Natural killer cell (primary cell): ENCODE measurements at regions not wholly inside any gene's neighbourhood (a gene's known extent, or its start where the extent isn't known, plus 50 kb on each side); places are given as distances from the start of the nearest gene placed in this dataset.

Experiments
- ATAC-seq, 3 donors: fragments of 150-1000 bp in 2 of 3; fragments of 200-7000 bp in 1 of 3; cut with Tn5 transposase; 1 replicate in 1 of 3; 2 replicates in 2 of 3; pipeline ENCODE4 v1.10.0; 2021; ENCODE audit warnings: mild to moderate bottlenecking in 2 of 3, moderate library complexity in 2 of 3
- DNase-seq, 2 donors: peaks; one replicate each; pipeline versions ENCODE4 v3.0.0 to v3.0.0-alpha.2; 2013 to 2021; ENCODE audit warnings: mixed read lengths in 1 of 2
- H3K27ac ChIP-seq: one replicate; pipeline ENCODE4 v1.5.1; 2013; ENCODE audit warnings: mild to moderate bottlenecking, low read length
- H3K27me3 ChIP-seq: one replicate; pipeline ENCODE4 v1.6.1; 2013; ENCODE audit warnings: low read length; ENCODE audit not compliant: control insufficient read depth, insufficient read depth
- H3K36me3 ChIP-seq: one replicate; pipeline ENCODE4 v1.6.1; 2013; ENCODE audit warnings: low read length; ENCODE audit not compliant: control insufficient read depth, insufficient read depth
- H3K4me1 ChIP-seq: one replicate; pipeline ENCODE4 v1.6.1; 2013; ENCODE audit warnings: low read length; ENCODE audit not compliant: control insufficient read depth, insufficient read depth
- H3K4me3 ChIP-seq: one replicate; pipeline ENCODE4 v1.5.1; 2013; ENCODE audit warnings: low read length
- H3K9me3 ChIP-seq: one replicate; pipeline ENCODE4 v1.6.1; 2013; ENCODE audit warnings: low read length; ENCODE audit not compliant: control insufficient read depth, insufficient read depth
- H3K27ac Mint-ChIP-seq, 2 donors: one replicate each; pipeline ENCODE4 v1.8.0; 2022; ENCODE audit warnings: mild to moderate bottlenecking in 2 of 2, mixed read lengths in 2 of 2, moderate library complexity in 1 of 2
- H3K27me3 Mint-ChIP-seq, 2 donors: one replicate each; pipeline ENCODE4 v1.8.0; 2022; ENCODE audit warnings: low read depth in 2 of 2, mixed read lengths in 2 of 2
- H3K36me3 Mint-ChIP-seq: one replicate; pipeline ENCODE4 v1.8.0; 2022; ENCODE audit warnings: mixed read lengths
- H3K4me1 Mint-ChIP-seq, 2 donors: one replicate each; pipeline ENCODE4 v1.8.0; 2022; ENCODE audit warnings: mixed read lengths in 2 of 2
- H3K4me3 Mint-ChIP-seq: one replicate; pipeline ENCODE4 v1.8.0; 2022; ENCODE audit warnings: mild to moderate bottlenecking, moderate library complexity, mixed read lengths
- H3K9me3 Mint-ChIP-seq, 2 donors: one replicate each; pipeline ENCODE4 v1.8.0; 2022; ENCODE audit warnings: mixed read lengths in 2 of 2
- CTCF ChIP-seq: fragments of 200-600 bp; IDR thresholded peaks from one replicate; pipeline ENCODE4 v1.8.0; 2022; ENCODE audit warnings: antibody characterized with exemption
- WGBS: methylation state at CpG from one replicate; pipeline ENCODE4 v1.1.7; 2013; ENCODE audit warnings: missing lambda C conversion rate; ENCODE audit not compliant: insufficient coverage; 5-methylcytosine and 5-hydroxymethylcytosine counted together
- intact Hi-C: fragments of 100-400 bp; cut with micrococcal nuclease; formaldehyde crosslinking; loops from one replicate; pipeline ENCODE4 v1.14.2; 2022

- 100% methylated on average over 2 of the region's 3 CpGs for WGBS
- H3K27me3 ChIP-seq, result no peaks in the 10 kb centered on the region
- peaks cover 0 to 4% of the 10 kb centered on the region in 2 donors for H3K9me3 Mint-ChIP-seq
- no peak for ATAC-seq
- no peak for TF ChIP-seq CTCF
- intact Hi-C loops, result no loop called here
- H3K4me3 ChIP-seq, result no peak overlapping the region
- no peak for DNase-seq
- no peaks in the 10 kb centered on the region for H3K36me3 Mint-ChIP-seq
- H3K27ac Mint-ChIP-seq, result no peak overlapping the region
- no peak overlapping the region for H3K27ac ChIP-seq
- no peaks in the 10 kb centered on the region for H3K4me1 Mint-ChIP-seq
- H3K27me3 Mint-ChIP-seq, result peaks cover 0 to 4% of the 10 kb centered on the region in 2 donors
- no peaks in the 10 kb centered on the region for H3K4me1 ChIP-seq
- no peaks in the 10 kb centered on the region for H3K9me3 ChIP-seq
- H3K4me3 Mint-ChIP-seq, result no peak overlapping the region
- H3K36me3 ChIP-seq, result no peaks in the 10 kb centered on the region
These were observed 179.4 kb downstream of the IRS1 start for GRCh38 chr2:226620176-226620575.

GRCh38 chr2:226619707-226620106 lies 179.9 kb downstream of the IRS1 start:
- 93% methylated on average over 3 of the region's 3 CpGs for WGBS
- Histone ChIP-seq H3K27ac (no peak overlapping the region), H3K27me3 (no peaks in the 10 kb centered on the region), H3K4me1 (no peaks in the 10 kb centered on the region), H3K36me3 (no peaks in the 10 kb centered on the region), H3K9me3 (no peaks in the 10 kb centered on the region), H3K4me3 (no peak overlapping the region)
- peaks cover 0 to 4% of the 10 kb centered on the region in 2 donors for H3K27me3 Mint-ChIP-seq
- ATAC-seq, result no peak
- no peak overlapping the region for H3K4me3 Mint-ChIP-seq
- H3K9me3 Mint-ChIP-seq, result peaks cover 0 to 4% of the 10 kb centered on the region in 2 donors
- H3K4me1 Mint-ChIP-seq, result no peaks in the 10 kb centered on the region
- H3K27ac Mint-ChIP-seq, result no peak overlapping the region
- DNase-seq, result no peak
- intact Hi-C loops, result no loop called here
- H3K36me3 Mint-ChIP-seq, result no peaks in the 10 kb centered on the region
- no peak for TF ChIP-seq CTCF

GRCh38 chr2:226618875-226619605 lies 180.6 kb downstream of the IRS1 start:
- Mint-ChIP-seq H3K4me3 (no peak overlapping the region), H3K27ac (no peak overlapping the region), H3K4me1 (no peaks in the 10 kb centered on the region), H3K27me3 (peaks cover 0 to 4% of the 10 kb centered on the region in 2 donors), H3K9me3 (peaks cover 0 to 4% of the 10 kb centered on the region in 2 donors), H3K36me3 (no peaks in the 10 kb centered on the region)
- H3K36me3 ChIP-seq, result no peaks in the 10 kb centered on the region
- no peak for TF ChIP-seq CTCF
- H3K4me1 ChIP-seq, result no peaks in the 10 kb centered on the region
- H3K27me3 ChIP-seq, result no peaks in the 10 kb centered on the region
- DNase-seq (no peak), ATAC-seq (no peak)
- H3K4me3 ChIP-seq, result no peak overlapping the region
- no CpG with 5 or more reads among the region's 2 CpGs for WGBS
- H3K9me3 ChIP-seq, result no peaks in the 10 kb centered on the region
- intact Hi-C loops, result no loop called here
- H3K27ac ChIP-seq, result no peak overlapping the region

GRCh38 chr2:226618544-226618874 lies 181.1 kb downstream of the IRS1 start:
- H3K9me3 ChIP-seq, result no peaks in the 10 kb centered on the region
- H3K27me3 Mint-ChIP-seq, result peaks cover 0 to 4% of the 10 kb centered on the region in 2 donors
- peaks cover 0 to 4% of the 10 kb centered on the region in 2 donors for H3K9me3 Mint-ChIP-seq
- H3K4me3 ChIP-seq, result no peak overlapping the region
- no peak overlapping the region for H3K4me3 Mint-ChIP-seq
- intact Hi-C loops, result no loop called here
- H3K27ac ChIP-seq, result no peak overlapping the region
- ATAC-seq (no peak), DNase-seq (no peak)
- H3K4me1 ChIP-seq, result no peaks in the 10 kb centered on the region
- no peaks in the 10 kb centered on the region for H3K27me3 ChIP-seq
- no peaks in the 10 kb centered on the region for H3K4me1 Mint-ChIP-seq
- no peaks in the 10 kb centered on the region for H3K36me3 ChIP-seq
- WGBS, result 85% methylated on average over 3 of the region's 6 CpGs
- no peak for TF ChIP-seq CTCF
- H3K27ac Mint-ChIP-seq, result no peak overlapping the region
- H3K36me3 Mint-ChIP-seq, result no peaks in the 10 kb centered on the region
